ENCODE measurements at regions not wholly inside any gene's neighbourhood (a gene's known extent, or its start where the extent isn't known, plus 50 kb on each side); places are given as distances from the start of the nearest gene placed in this dataset.
A peak's percentile ranks its signal among the peaks of the same experiment; 100 is the strongest.

DNA sequence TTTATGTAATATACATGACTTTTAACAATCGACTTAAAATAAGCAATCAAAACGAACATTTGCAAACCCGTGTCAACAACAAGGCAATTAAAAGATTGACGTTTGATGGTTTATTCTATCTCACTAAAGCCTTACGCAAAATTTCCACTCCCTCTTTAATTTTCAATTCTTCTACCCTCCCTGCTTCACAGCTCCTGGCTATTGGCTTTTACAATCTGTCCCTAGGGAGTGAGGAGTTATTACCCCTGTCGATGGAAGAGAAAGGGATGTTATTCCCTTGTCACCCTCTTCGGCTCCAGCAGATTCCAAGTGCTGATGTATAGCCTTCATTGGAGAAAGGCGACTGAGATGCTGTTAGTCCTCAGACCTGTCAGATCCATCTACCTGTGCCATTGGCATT lies 161.3 kb downstream of the ZNF281 start:
- DNase-seq = no peak

DNA sequence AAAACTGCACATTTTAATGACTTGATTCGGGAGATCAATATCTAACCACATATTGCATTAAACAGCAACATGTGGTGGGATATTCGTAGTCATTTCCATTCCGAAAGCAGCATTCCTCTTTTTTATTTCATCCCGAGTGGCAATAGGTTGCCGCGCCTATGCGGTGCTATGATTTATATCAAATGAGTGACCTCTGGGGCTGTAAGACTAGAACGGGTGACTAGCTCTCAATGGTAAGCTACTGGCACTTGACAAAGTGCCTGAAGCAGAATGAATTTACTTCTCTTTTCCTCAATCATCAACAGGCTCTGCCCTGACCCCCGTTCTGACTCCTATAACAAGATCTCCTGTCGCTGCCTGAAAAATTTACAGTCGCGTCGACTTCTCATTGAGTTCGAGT lies 162.3 kb downstream of the ZNF281 start:
- no peak for DNase-seq

DNA sequence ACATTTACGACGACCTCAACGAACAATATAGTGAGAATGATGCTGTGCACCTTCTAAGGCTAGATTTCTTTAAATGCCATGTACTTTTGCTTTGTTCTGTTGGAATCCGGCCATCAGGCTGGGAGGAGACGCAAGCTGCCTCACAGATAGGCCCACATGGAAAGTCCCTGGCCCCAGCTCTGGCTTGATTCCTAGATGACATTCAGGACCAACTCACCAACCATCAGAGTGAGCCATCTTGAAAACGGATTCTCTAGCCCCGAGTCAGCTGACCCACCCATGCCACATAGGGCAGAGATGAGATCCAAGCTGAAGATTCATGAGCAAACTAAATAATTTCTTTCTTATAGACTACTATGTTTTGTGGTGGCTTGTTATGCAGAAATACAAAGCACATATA lies 164.4 kb downstream of the ZNF281 start:
- no peak for DNase-seq

DNA sequence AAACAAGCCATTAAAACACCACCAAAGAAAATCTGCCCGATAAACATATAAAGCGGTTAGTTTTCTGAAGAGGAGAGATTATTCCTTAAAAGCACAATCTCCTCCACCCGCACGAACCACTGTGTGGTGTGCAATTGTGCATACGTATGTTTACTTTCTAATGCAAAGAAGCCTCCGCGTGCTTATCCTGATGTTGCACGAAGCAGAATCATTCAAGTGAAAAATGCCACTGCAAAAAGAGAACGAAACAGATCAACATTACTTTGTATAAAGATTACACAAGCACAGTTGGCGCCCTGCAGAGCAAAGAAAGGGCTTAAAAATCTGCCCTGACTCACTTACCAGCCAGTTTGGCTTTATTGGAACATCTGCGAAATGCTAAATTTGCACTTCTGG lies 166.8 kb downstream of the ZNF281 start:
- DNase-seq = no peak

DNA sequence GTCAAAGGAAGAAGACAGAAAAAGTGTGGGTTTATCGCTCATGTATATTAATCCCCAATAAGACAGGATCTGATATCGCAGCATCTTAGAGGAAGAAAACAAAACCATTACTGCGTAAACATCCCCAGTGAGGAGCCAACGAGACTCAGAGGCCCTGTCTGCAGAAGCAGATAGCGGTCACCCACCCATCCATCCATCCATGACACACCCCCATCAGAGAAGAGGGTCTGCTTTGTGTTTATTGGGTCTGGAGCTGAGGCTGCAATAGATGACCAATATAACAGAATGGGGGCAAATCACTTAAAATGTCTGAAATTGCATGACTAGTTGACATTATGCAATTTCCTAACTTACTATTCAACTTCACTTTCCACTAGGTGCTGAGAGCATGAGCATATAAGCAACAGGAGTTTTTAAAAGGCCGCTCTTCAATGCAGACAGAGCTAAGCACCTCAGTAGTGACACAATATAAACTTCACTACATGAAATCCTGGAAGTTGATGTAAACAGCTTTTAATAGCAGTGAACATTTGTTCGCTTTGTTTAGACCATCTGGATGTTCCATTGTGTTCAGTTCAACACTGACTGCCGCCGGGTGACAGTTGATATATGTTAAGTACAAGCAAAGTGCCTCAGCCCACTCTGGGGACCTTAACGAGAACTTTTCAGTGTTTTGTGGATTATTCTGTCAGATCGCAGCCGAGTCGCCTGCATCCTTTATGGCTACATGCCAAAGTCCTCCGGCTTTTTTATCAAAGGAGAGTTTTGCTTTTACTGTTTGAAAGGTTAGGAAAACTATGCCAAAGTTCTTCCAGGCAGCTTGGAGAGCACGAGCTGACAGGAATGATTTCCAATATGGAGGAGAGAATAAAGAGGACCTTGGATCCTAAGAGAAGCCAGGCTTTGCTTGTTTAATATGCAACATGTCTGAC lies 167.5 kb downstream of the ZNF281 start:
- DNase-seq = no peak

DNA sequence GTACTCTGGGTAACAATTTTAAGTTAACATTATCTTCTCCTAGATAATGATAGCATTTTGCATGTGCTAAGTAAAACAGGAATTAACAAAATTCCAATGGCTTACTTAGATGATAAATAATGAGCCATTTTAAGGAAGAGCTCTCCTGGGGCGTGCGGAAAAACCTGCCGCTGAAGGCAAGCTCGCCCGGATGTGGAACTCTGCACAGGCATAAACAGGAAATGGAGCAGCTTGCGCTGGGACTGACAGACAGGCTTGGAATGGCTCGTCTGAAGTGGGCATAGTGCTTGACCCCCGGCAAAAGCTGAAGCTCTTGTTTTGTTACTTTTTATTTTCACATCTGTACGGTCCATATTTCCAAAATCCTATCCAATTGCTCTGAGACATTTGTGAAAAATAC lies 169.2 kb downstream of the ZNF281 start:
- no peak for DNase-seq

DNA sequence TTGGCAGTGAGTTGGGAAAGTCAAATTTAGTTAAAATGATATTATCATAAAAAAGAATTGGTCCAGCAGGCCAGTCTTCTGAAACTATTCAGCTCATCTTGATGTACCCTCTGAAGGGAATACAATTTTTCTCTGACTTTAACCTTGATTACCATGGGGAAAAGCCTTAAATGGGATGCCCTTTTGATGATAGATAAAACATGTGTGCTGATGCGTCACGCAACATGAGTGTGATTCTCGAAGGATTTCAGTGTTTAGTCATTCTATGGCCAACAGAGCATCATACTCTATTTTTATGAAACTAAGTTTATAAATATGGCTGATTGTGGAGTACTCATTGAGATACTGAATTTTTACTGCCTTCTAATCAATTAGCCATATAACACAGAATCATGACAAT lies 171.5 kb downstream of the ZNF281 start:
- DNase-seq = no peak

DNA sequence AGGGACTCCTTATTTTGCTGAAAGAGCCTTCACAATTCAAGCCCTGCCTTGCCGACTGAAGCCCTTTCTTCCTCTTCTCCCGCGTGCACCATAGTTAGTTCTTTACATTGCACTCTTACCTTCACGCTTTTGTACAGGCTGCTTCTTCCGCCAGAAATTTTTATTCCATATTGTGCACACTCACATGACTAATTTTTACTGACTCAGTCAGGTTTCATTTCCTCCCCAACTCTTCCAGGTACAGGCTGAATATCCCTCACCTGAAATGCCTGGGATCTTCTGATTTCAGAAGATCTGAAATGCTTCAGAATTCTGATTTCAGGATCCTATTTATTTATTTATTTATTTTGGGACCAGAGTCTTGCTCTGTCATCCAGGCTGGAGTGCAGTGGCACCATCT lies 172.8 kb downstream of the ZNF281 start:
- DNase-seq = no peak

DNA sequence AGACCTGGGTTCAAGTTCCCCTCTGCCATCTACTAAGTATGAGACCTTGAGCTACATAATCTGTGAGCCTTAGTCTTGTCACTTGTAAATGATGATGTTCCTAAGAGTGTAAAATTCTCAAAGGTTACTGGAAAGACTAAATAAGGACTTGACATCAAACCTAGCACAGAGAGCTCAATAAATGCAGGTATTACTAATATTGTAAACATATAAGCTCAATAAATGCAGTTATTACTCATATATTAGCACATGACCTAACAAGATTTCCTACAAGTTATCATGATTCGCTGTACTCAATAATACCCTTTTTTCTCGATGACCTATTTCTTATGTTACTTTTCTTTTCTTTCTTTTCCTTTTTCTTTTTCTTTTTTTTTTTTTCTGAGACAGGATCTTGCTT lies 174.9 kb downstream of the ZNF281 start:
- DNase-seq = no peak

DNA sequence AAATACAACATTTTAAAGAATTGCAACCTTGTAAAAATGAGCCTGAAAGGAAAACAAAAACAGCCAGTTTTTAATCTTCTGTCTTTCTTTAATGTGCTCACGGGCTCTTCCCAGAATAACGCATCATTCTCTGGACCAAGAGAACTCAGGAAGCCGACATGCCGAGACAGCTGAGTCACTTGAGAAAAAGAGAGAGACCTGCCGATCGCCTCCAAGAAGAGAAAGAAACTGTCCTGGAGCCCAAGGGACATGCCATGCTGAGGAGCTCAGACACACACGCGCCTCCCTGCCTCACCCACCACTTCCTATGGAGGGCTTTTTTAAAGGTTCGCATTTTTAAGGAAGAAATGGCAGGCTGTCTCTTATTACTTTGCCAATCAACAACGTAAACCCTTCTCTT lies 176.4 kb downstream of the ZNF281 start:
- no peak for DNase-seq

DNA sequence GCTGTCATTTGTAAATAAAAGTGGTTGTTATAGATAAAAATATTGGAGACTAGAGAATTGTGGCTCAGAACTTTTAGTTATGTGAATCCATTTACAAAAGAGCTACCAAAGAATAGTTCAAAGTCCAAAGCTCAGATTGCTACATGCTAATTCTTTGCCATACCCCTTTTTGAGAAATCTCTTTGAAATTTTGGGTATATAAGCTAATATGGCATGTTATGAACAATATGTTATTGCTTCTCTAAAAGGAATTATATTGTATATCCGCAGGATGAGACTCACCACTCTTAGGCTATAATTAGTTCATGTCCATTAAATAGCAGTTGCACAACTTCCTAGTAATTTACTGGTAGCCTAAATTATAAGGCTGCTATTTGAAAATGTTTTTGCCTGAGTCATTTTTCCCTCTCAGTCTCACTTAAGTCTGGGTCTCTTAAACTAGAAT lies 178.0 kb downstream of the ZNF281 start:
- DNase-seq = peak in 1 of 2 experiments; percentile 7

DNA sequence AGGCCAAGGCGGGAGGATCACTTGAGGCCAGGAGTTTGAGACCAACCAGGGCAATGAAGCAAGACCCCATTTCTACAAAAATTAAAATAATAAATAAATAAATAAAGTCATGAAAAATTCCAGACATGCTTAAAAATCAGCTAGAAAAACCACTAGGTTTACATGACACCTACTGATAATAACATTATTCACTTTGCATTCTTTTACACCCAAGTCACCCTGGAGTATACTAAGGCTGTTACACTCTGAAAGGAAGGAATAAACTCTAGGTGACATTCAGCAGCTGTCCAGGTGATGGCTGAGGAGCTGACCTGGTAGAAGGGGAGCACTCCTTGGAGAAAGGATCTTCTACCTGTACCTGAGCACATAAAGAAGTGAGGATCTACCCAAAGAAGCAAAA lies 179.2 kb downstream of the ZNF281 start:
- no peak for DNase-seq

DNA sequence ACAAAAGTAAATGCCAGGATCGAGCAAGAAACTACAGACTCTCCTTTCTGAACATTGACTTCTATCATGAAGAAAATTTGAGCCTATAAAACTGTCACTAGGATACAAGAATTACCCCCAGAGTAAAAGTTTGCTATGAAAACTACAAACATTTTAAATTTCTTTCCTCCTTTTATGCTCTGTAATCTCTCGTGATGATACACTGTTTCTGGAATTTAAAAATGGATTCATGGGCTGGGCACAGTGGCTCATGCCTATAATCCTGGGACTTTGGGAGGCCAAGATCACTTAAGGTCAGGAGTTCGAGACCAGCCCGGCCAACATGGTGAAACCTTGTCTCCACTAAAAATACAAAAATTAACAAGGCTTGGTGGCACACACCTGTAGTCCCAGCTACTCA lies 181.3 kb downstream of the ZNF281 start:
- no peak for DNase-seq

DNA sequence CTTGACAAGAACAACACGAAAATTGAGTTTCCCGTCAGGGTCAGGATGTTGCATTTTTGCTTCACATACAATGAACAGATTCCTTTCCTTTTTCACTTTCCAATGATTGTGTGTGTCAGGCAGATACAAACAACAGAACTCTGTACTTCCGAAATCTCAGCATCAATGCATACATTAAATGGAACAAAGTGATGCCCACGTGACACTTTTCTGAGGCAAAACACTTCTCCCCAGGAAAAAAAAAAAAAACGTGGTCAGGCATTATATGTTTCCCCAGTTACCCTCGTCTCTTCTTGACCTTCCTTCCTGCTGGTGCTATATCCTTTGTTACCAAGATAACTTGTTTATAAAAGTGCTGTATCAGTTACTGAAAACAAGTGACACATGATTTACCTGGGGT lies 181.8 kb downstream of the ZNF281 start:
- no peak for DNase-seq

Measured in Kasumi-1 (cell line).